IgD-negative memory B cell (primary cell): ENCODE measurements at regions not wholly inside any gene's neighbourhood (a gene's known extent, or its start where the extent isn't known, plus 50 kb on each side); places are given as distances from the start of the nearest gene placed in this dataset.

Source experiments
- H3K27ac Mint-ChIP-seq, 3 donors: one replicate each; pipeline ENCODE4 v1.8.0; 2020 to 2022; ENCODE audit warnings: mild to moderate bottlenecking in 3 of 3, mixed read lengths in 3 of 3, moderate library complexity in 1 of 3
- H3K27me3 Mint-ChIP-seq: one replicate; pipeline ENCODE4 v1.8.0; 2021; ENCODE audit warnings: mixed read lengths
- H3K36me3 Mint-ChIP-seq: one replicate; pipeline ENCODE4 v1.8.0; 2020; ENCODE audit warnings: mild to moderate bottlenecking, mixed read lengths
- H3K4me1 Mint-ChIP-seq, 3 donors: one replicate each; pipeline ENCODE4 v1.8.0; 2020 to 2022; ENCODE audit warnings: mixed read lengths in 3 of 3, mild to moderate bottlenecking in 1 of 3
- H3K4me3 Mint-ChIP-seq, 4 donors: one replicate each; pipeline ENCODE4 v1.8.0; 2020 to 2022; ENCODE audit warnings: mild to moderate bottlenecking in 4 of 4, mixed read lengths in 4 of 4, moderate library complexity in 3 of 4
- H3K9me3 Mint-ChIP-seq, 3 donors: one replicate each; pipeline ENCODE4 v1.8.0; 2020 to 2021; ENCODE audit warnings: mixed read lengths in 3 of 3, mild to moderate bottlenecking in 1 of 3

GRCh38 chr10:43862756-43863155, 214.1 kb upstream of the ZNF32 start:
- H3K36me3 Mint-ChIP-seq: peaks cover 1% of the 10 kb centered on the region
- H3K27ac Mint-ChIP-seq: no peak overlapping the region
- no peak overlapping the region for H3K4me3 Mint-ChIP-seq
- peaks cover 0 to 3% (median 0%) of the 10 kb centered on the region in 3 donors for H3K9me3 Mint-ChIP-seq
- H3K27me3 Mint-ChIP-seq: no peaks in the 10 kb centered on the region
- no peaks in the 10 kb centered on the region for H3K4me1 Mint-ChIP-seq

GRCh38 chr10:43861966-43862751, 213.5 kb upstream of the ZNF32 start:
- Mint-ChIP-seq H3K9me3 (peaks cover 0 to 3% (median 0%) of the 10 kb centered on the region in 3 donors), H3K27ac (no peak overlapping the region), H3K27me3 (no peaks in the 10 kb centered on the region)

GRCh38 chr10:43859016-43859525, 210.4 kb upstream of the ZNF32 start:
- Mint-ChIP-seq H3K27me3 (no peaks in the 10 kb centered on the region), H3K36me3 (peaks cover 1% of the 10 kb centered on the region), H3K4me1 (no peaks in the 10 kb centered on the region), H3K9me3 (peaks cover 0 to 4% (median 3%) of the 10 kb centered on the region in 3 donors), H3K27ac (no peak overlapping the region), H3K4me3 (no peak overlapping the region)

More at GRCh38 chr10:43861966-43862751, 213.5 kb upstream of the ZNF32 start:
- peaks cover 1% of the 10 kb centered on the region for H3K36me3 Mint-ChIP-seq
- no peak overlapping the region for H3K4me3 Mint-ChIP-seq
- H3K4me1 Mint-ChIP-seq: no peaks in the 10 kb centered on the region

- Mint-ChIP-seq H3K27ac (no peak overlapping the region), H3K9me3 (peaks cover 0 to 5% (median 3%) of the 10 kb centered on the region in 3 donors), H3K36me3 (peaks cover 1% of the 10 kb centered on the region), H3K4me3 (no peak overlapping the region), H3K27me3 (no peaks in the 10 kb centered on the region), H3K4me1 (no peaks in the 10 kb centered on the region)
These were observed 209.2 kb upstream of the ZNF32 start for GRCh38 chr10:43857931-43858315.

- Mint-ChIP-seq H3K27ac (no peak overlapping the region), H3K27me3 (no peaks in the 10 kb centered on the region)
These were observed 208.7 kb upstream of the ZNF32 start for GRCh38 chr10:43857206-43857930.

GRCh38 chr10:43856299-43856698, 207.6 kb upstream of the ZNF32 start:
- H3K36me3 Mint-ChIP-seq: peaks cover under 1% of the 10 kb centered on the region
- H3K27ac Mint-ChIP-seq: no peak overlapping the region
- peak overlapping the region in 1 of 4 donors; percentile 51 for H3K4me3 Mint-ChIP-seq
- peaks cover 0 to 5% (median 0%) of the 10 kb centered on the region in 3 donors for H3K9me3 Mint-ChIP-seq
- peaks cover 2% of the 10 kb centered on the region for H3K27me3 Mint-ChIP-seq
- peaks cover 0 to 2% (median 0%) of the 10 kb centered on the region in 3 donors for H3K4me1 Mint-ChIP-seq

More at GRCh38 chr10:43857206-43857930, 208.7 kb upstream of the ZNF32 start:
- peaks cover 1% of the 10 kb centered on the region for H3K36me3 Mint-ChIP-seq
- H3K9me3 Mint-ChIP-seq: peaks cover 0 to 5% (median 3%) of the 10 kb centered on the region in 3 donors
- no peaks in the 10 kb centered on the region for H3K4me1 Mint-ChIP-seq
- no peak overlapping the region for H3K4me3 Mint-ChIP-seq

GRCh38 chr10:43855667-43856210, 207.1 kb upstream of the ZNF32 start:
- H3K9me3 Mint-ChIP-seq: peaks cover 0 to 5% (median 0%) of the 10 kb centered on the region in 3 donors
- peaks cover 2% of the 10 kb centered on the region for H3K27me3 Mint-ChIP-seq
- H3K4me3 Mint-ChIP-seq: no peak overlapping the region
- H3K4me1 Mint-ChIP-seq: peaks cover 0 to 2% (median 0%) of the 10 kb centered on the region in 3 donors
- H3K36me3 Mint-ChIP-seq: no peaks in the 10 kb centered on the region
- no peak overlapping the region for H3K27ac Mint-ChIP-seq

GRCh38 chr10:43854007-43854406, 205.3 kb upstream of the ZNF32 start:
- H3K27me3 Mint-ChIP-seq: peaks cover 2% of the 10 kb centered on the region
- H3K4me1 Mint-ChIP-seq: peaks cover 0 to 2% (median 0%) of the 10 kb centered on the region in 3 donors

GRCh38 chr10:43853369-43853768, 204.7 kb upstream of the ZNF32 start:
- no peak overlapping the region for H3K27ac Mint-ChIP-seq
- H3K9me3 Mint-ChIP-seq: peaks cover 0 to 7% (median 0%) of the 10 kb centered on the region in 3 donors
- H3K4me1 Mint-ChIP-seq: peaks cover 0 to 2% (median 0%) of the 10 kb centered on the region in 3 donors

More at GRCh38 chr10:43854007-43854406, 205.3 kb upstream of the ZNF32 start:
- H3K9me3 Mint-ChIP-seq: peaks cover 0 to 7% (median 0%) of the 10 kb centered on the region in 3 donors
- H3K27ac Mint-ChIP-seq: no peak overlapping the region
- H3K4me3 Mint-ChIP-seq: no peak overlapping the region
- H3K36me3 Mint-ChIP-seq: no peaks in the 10 kb centered on the region

GRCh38 chr10:43852644-43853214, 204.0 kb upstream of the ZNF32 start:
- Mint-ChIP-seq H3K9me3 (peaks cover 0 to 7% (median 0%) of the 10 kb centered on the region in 3 donors), H3K27ac (no peak overlapping the region), H3K36me3 (no peaks in the 10 kb centered on the region), H3K4me1 (peaks cover 0 to 2% (median 0%) of the 10 kb centered on the region in 3 donors), H3K4me3 (no peak overlapping the region), H3K27me3 (peaks cover 4% of the 10 kb centered on the region)

More at GRCh38 chr10:43853369-43853768, 204.7 kb upstream of the ZNF32 start:
- Mint-ChIP-seq H3K36me3 (no peaks in the 10 kb centered on the region), H3K27me3 (peaks cover 4% of the 10 kb centered on the region), H3K4me3 (no peak overlapping the region)

- H3K36me3 Mint-ChIP-seq: no peaks in the 10 kb centered on the region
- H3K27ac Mint-ChIP-seq: no peak overlapping the region
- H3K4me3 Mint-ChIP-seq: no peak overlapping the region
These were observed 203.5 kb upstream of the ZNF32 start for GRCh38 chr10:43852149-43852548.

GRCh38 chr10:43851030-43851429, 202.3 kb upstream of the ZNF32 start:
- H3K4me1 Mint-ChIP-seq: peaks cover 0 to 2% (median 1%) of the 10 kb centered on the region in 3 donors

More at GRCh38 chr10:43852149-43852548, 203.5 kb upstream of the ZNF32 start:
- peaks cover 0 to 2% (median 0%) of the 10 kb centered on the region in 3 donors for H3K4me1 Mint-ChIP-seq
- peaks cover 4% of the 10 kb centered on the region for H3K27me3 Mint-ChIP-seq
- H3K9me3 Mint-ChIP-seq: peaks cover 0 to 7% (median 0%) of the 10 kb centered on the region in 3 donors

GRCh38 chr10:43849551-43849950, 200.9 kb upstream of the ZNF32 start:
- Mint-ChIP-seq H3K4me1 (peaks cover 0 to 2% (median 1%) of the 10 kb centered on the region in 3 donors), H3K4me3 (no peak overlapping the region), H3K36me3 (no peaks in the 10 kb centered on the region), H3K27me3 (peaks cover 7% of the 10 kb centered on the region), H3K9me3 (peaks cover 0 to 4% (median 0%) of the 10 kb centered on the region in 3 donors), H3K27ac (no peak overlapping the region)

More at GRCh38 chr10:43851030-43851429, 202.3 kb upstream of the ZNF32 start:
- peaks cover 4% of the 10 kb centered on the region for H3K27me3 Mint-ChIP-seq
- peaks cover 0 to 4% (median 0%) of the 10 kb centered on the region in 3 donors for H3K9me3 Mint-ChIP-seq
- H3K4me3 Mint-ChIP-seq: no peak overlapping the region
- no peaks in the 10 kb centered on the region for H3K36me3 Mint-ChIP-seq
- H3K27ac Mint-ChIP-seq: no peak overlapping the region

- no peak overlapping the region for H3K4me3 Mint-ChIP-seq
- H3K27me3 Mint-ChIP-seq: peaks cover 6% of the 10 kb centered on the region
- no peak overlapping the region for H3K27ac Mint-ChIP-seq
- peaks cover 0 to 2% (median 0%) of the 10 kb centered on the region in 3 donors for H3K9me3 Mint-ChIP-seq
- no peaks in the 10 kb centered on the region for H3K36me3 Mint-ChIP-seq
- H3K4me1 Mint-ChIP-seq: peaks cover 0 to 2% (median 1%) of the 10 kb centered on the region in 3 donors
These were observed 198.3 kb upstream of the ZNF32 start for GRCh38 chr10:43846968-43847367.
